ENCODE measurements at regions not wholly inside any gene's neighbourhood (a gene's known extent, or its start where the extent isn't known, plus 50 kb on each side); places are given as distances from the start of the nearest gene placed in this dataset.
"Not testable (repeated sequence)": the region's sequence is repeated elsewhere in the genome, so short reads cannot be mapped to it uniquely, and the experiment has no call there.

GRCh38 chrX:63242689-63243088, 108.4 kb downstream of the SPIN4 start:
- H3K4me1 ChIP-seq (ENCODE audit: control insufficient read depth, insufficient read depth, low read length); H3K9me3 ChIP-seq (ENCODE audit: control insufficient read depth, insufficient read depth, low read length); DNase-seq (ENCODE audit: low read depth, low spot score); H3K27ac ChIP-seq (ENCODE audit: low read length); H3K36me3 ChIP-seq (ENCODE audit: control insufficient read depth, insufficient read depth, low read length); H3K4me3 ChIP-seq (ENCODE audit: low read length); H3K27me3 ChIP-seq (ENCODE audit: control insufficient read depth, insufficient read depth, low read length): not testable (repeated sequence)
- no CpG with 5 or more reads among the region's 2 CpGs for WGBS (ENCODE audit: insufficient coverage, insufficient read length)

GRCh38 chrX:63235963-63236362, 115.2 kb downstream of the SPIN4 start:
- DNase-seq (ENCODE audit: low read depth, low spot score); H3K36me3 ChIP-seq (ENCODE audit: control insufficient read depth, insufficient read depth, low read length); H3K4me1 ChIP-seq (ENCODE audit: control insufficient read depth, insufficient read depth, low read length); H3K4me3 ChIP-seq (ENCODE audit: low read length); H3K27me3 ChIP-seq (ENCODE audit: control insufficient read depth, insufficient read depth, low read length); H3K9me3 ChIP-seq (ENCODE audit: control insufficient read depth, insufficient read depth, low read length); H3K27ac ChIP-seq (ENCODE audit: low read length): not testable (repeated sequence)
- no CpG with 5 or more reads among the region's 2 CpGs for WGBS (ENCODE audit: insufficient coverage, insufficient read length)

- H3K4me1 ChIP-seq (ENCODE audit: control insufficient read depth, insufficient read depth, low read length); DNase-seq (ENCODE audit: low read depth, low spot score); H3K27ac ChIP-seq (ENCODE audit: low read length); H3K27me3 ChIP-seq (ENCODE audit: control insufficient read depth, insufficient read depth, low read length); H3K9me3 ChIP-seq (ENCODE audit: control insufficient read depth, insufficient read depth, low read length); H3K36me3 ChIP-seq (ENCODE audit: control insufficient read depth, insufficient read depth, low read length); H3K4me3 ChIP-seq (ENCODE audit: low read length): not testable (repeated sequence)
- WGBS (ENCODE audit: insufficient coverage, insufficient read length), result no CpG with 5 or more reads among the region's 10 CpGs
Measured at GRCh38 chrX:63233013-63233412, 118.1 kb downstream of the SPIN4 start.

GRCh38 chrX:63218202-63218601, 132.9 kb downstream of the SPIN4 start:
- H3K27me3 ChIP-seq (ENCODE audit: control insufficient read depth, insufficient read depth, low read length); H3K27ac ChIP-seq (ENCODE audit: low read length); H3K4me1 ChIP-seq (ENCODE audit: control insufficient read depth, insufficient read depth, low read length); H3K9me3 ChIP-seq (ENCODE audit: control insufficient read depth, insufficient read depth, low read length); H3K4me3 ChIP-seq (ENCODE audit: low read length); DNase-seq (ENCODE audit: low read depth, low spot score); H3K36me3 ChIP-seq (ENCODE audit: control insufficient read depth, insufficient read depth, low read length): not testable (repeated sequence)
- no CpG with 5 or more reads among the region's 1 CpG for WGBS (ENCODE audit: insufficient coverage, insufficient read length)

- not testable (repeated sequence) for H3K4me3 ChIP-seq (ENCODE audit: low read length); H3K27me3 ChIP-seq (ENCODE audit: control insufficient read depth, insufficient read depth, low read length); H3K9me3 ChIP-seq (ENCODE audit: control insufficient read depth, insufficient read depth, low read length); H3K4me1 ChIP-seq (ENCODE audit: control insufficient read depth, insufficient read depth, low read length); DNase-seq (ENCODE audit: low read depth, low spot score); H3K36me3 ChIP-seq (ENCODE audit: control insufficient read depth, insufficient read depth, low read length); H3K27ac ChIP-seq (ENCODE audit: low read length)
- WGBS (ENCODE audit: insufficient coverage, insufficient read length), result no CpG with 5 or more reads among the region's 1 CpG
Measured at GRCh38 chrX:63217549-63217948, 133.6 kb downstream of the SPIN4 start.

GRCh38 chrX:63209645-63210044, 141.5 kb downstream of the SPIN4 start:
- not testable (repeated sequence) for H3K36me3 ChIP-seq (ENCODE audit: control insufficient read depth, insufficient read depth, low read length); DNase-seq (ENCODE audit: low read depth, low spot score); H3K27me3 ChIP-seq (ENCODE audit: control insufficient read depth, insufficient read depth, low read length); H3K27ac ChIP-seq (ENCODE audit: low read length); H3K4me3 ChIP-seq (ENCODE audit: low read length); H3K9me3 ChIP-seq (ENCODE audit: control insufficient read depth, insufficient read depth, low read length); H3K4me1 ChIP-seq (ENCODE audit: control insufficient read depth, insufficient read depth, low read length)
- no CpG with 5 or more reads among the region's 1 CpG for WGBS (ENCODE audit: insufficient coverage, insufficient read length)

GRCh38 chrX:63209128-63209527, 142.0 kb downstream of the SPIN4 start:
- H3K27ac ChIP-seq (ENCODE audit: low read length); H3K9me3 ChIP-seq (ENCODE audit: control insufficient read depth, insufficient read depth, low read length); H3K4me1 ChIP-seq (ENCODE audit: control insufficient read depth, insufficient read depth, low read length); H3K4me3 ChIP-seq (ENCODE audit: low read length); H3K27me3 ChIP-seq (ENCODE audit: control insufficient read depth, insufficient read depth, low read length); H3K36me3 ChIP-seq (ENCODE audit: control insufficient read depth, insufficient read depth, low read length); DNase-seq (ENCODE audit: low read depth, low spot score): not testable (repeated sequence)
- no CpG with 5 or more reads among the region's 4 CpGs for WGBS (ENCODE audit: insufficient coverage, insufficient read length)

- not testable (repeated sequence) for H3K4me3 ChIP-seq (ENCODE audit: low read length); H3K4me1 ChIP-seq (ENCODE audit: control insufficient read depth, insufficient read depth, low read length); DNase-seq (ENCODE audit: low read depth, low spot score); H3K9me3 ChIP-seq (ENCODE audit: control insufficient read depth, insufficient read depth, low read length); H3K27me3 ChIP-seq (ENCODE audit: control insufficient read depth, insufficient read depth, low read length); H3K36me3 ChIP-seq (ENCODE audit: control insufficient read depth, insufficient read depth, low read length); H3K27ac ChIP-seq (ENCODE audit: low read length)
- WGBS (ENCODE audit: insufficient coverage, insufficient read length), result no CpG with 5 or more reads among the region's 7 CpGs
Measured at GRCh38 chrX:63204266-63205074, 146.7 kb downstream of the SPIN4 start.

GRCh38 chrX:63201987-63202386, 149.1 kb downstream of the SPIN4 start:
- not testable (repeated sequence) for DNase-seq (ENCODE audit: low read depth, low spot score); H3K27ac ChIP-seq (ENCODE audit: low read length); H3K4me1 ChIP-seq (ENCODE audit: control insufficient read depth, insufficient read depth, low read length); H3K9me3 ChIP-seq (ENCODE audit: control insufficient read depth, insufficient read depth, low read length); H3K36me3 ChIP-seq (ENCODE audit: control insufficient read depth, insufficient read depth, low read length); H3K4me3 ChIP-seq (ENCODE audit: low read length); H3K27me3 ChIP-seq (ENCODE audit: control insufficient read depth, insufficient read depth, low read length)
- no CpG with 5 or more reads among the region's 4 CpGs for WGBS (ENCODE audit: insufficient coverage, insufficient read length)

GRCh38 chrX:63198693-63199092, 152.4 kb downstream of the SPIN4 start:
- H3K9me3 ChIP-seq (ENCODE audit: control insufficient read depth, insufficient read depth, low read length); H3K4me3 ChIP-seq (ENCODE audit: low read length); DNase-seq (ENCODE audit: low read depth, low spot score); H3K27ac ChIP-seq (ENCODE audit: low read length); H3K36me3 ChIP-seq (ENCODE audit: control insufficient read depth, insufficient read depth, low read length); H3K27me3 ChIP-seq (ENCODE audit: control insufficient read depth, insufficient read depth, low read length); H3K4me1 ChIP-seq (ENCODE audit: control insufficient read depth, insufficient read depth, low read length): not testable (repeated sequence)
- no CpG with 5 or more reads among the region's 3 CpGs for WGBS (ENCODE audit: insufficient coverage, insufficient read length)

GRCh38 chrX:63192366-63193041, 158.6 kb downstream of the SPIN4 start:
- H3K9me3 ChIP-seq (ENCODE audit: control insufficient read depth, insufficient read depth, low read length); H3K4me1 ChIP-seq (ENCODE audit: control insufficient read depth, insufficient read depth, low read length); DNase-seq (ENCODE audit: low read depth, low spot score); H3K27ac ChIP-seq (ENCODE audit: low read length); H3K36me3 ChIP-seq (ENCODE audit: control insufficient read depth, insufficient read depth, low read length); H3K27me3 ChIP-seq (ENCODE audit: control insufficient read depth, insufficient read depth, low read length); H3K4me3 ChIP-seq (ENCODE audit: low read length): not testable (repeated sequence)
- no CpG with 5 or more reads among the region's 29 CpGs for WGBS (ENCODE audit: insufficient coverage, insufficient read length)

All from iPS DF 6.9 (cell line).